ENCODE measurements at regions not wholly inside any gene's neighbourhood (a gene's known extent, or its start where the extent isn't known, plus 50 kb on each side); places are given as distances from the start of the nearest gene placed in this dataset.

DNA sequence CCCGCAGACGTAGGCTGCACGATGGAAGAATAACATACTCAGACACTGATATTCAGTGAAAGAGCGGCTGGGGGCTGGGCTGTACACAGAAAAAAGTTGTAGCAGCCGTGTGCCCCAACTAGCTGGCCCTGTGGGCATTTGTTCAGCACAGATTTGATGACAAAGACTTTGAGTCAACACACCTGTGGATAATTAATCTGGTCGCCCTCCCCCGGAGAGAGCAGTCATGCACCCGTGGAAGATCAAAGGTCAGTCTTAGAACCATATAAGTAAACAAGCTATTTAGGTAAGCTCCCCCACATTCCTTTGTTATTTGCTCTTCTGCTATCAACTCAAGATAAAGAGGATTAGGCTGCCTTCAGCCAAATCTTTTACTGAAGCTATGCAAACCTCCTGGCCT, 148.4 kb upstream of the HMCN1 start:
- TF ChIP-seq CTCF (IDR thresholded peaks at IDR 0.05) (no peak), POLR2A (IDR thresholded peaks at IDR 0.05) (no peak), EP300 (IDR thresholded peaks at IDR 0.05) (no peak)

Data from tibial nerve (tissue), 4 donors.